ENCODE measurements at regions not wholly inside any gene's neighbourhood (a gene's known extent, or its start where the extent isn't known, plus 50 kb on each side); places are given as distances from the start of the nearest gene placed in this dataset.

- Histone ChIP-seq H3K79me1 (replicated peaks; ENCODE audit: low read length, poor library complexity, severe bottlenecking) (no peaks in the 10 kb centered on the region), H2AK5ac (ENCODE audit: low read length, severe bottlenecking) (no peak overlapping the region), H2AFZ (ENCODE audit: low read depth, low read length) (no peak overlapping the region), H3K27me3 (ENCODE audit: control insufficient read depth in 1 of 2, insufficient read depth in 1 of 2, low read length in 2 of 2) (no peaks in the 10 kb centered on the region), H4K91ac (ENCODE audit: low read length) (no peak overlapping the region), H3K4me2 (ENCODE audit: low read length, poor library complexity, severe bottlenecking) (no peak overlapping the region), H2BK5ac (ENCODE audit: low read depth, low read length, poor library complexity, severe bottlenecking) (no peak overlapping the region), H3K4ac (ENCODE audit: low read depth in 1 of 2, low read length in 2 of 2) (no peak overlapping the region), H3K27ac (ENCODE audit: low read length, poor library complexity, severe bottlenecking) (no peak overlapping the region), H3K23ac (ENCODE audit: low read length in 2 of 2) (no peak overlapping the region), H4K8ac (ENCODE audit: low read length) (no peak overlapping the region), H3K14ac (ENCODE audit: low read length in 2 of 2) (no peak overlapping the region), H3K9me3 (ENCODE audit: control insufficient read depth, low read length) (peaks cover 7% of the 10 kb centered on the region), H3K18ac (ENCODE audit: low read depth in 1 of 2, low read length in 2 of 2) (no peak overlapping the region), H3K9ac (ENCODE audit: low read length) (no peak overlapping the region), H3K36me3 (ENCODE audit: control insufficient read depth in 1 of 2, insufficient read depth in 2 of 2, low read depth in 1 of 2, low read length in 2 of 2) (no peaks in the 10 kb centered on the region), H2BK12ac (ENCODE audit: low read length in 2 of 2) (no peak overlapping the region), H2BK120ac (ENCODE audit: low read depth, low read length) (no peak overlapping the region), H2BK15ac (ENCODE audit: low read depth, poor library complexity, severe bottlenecking) (no peak overlapping the region), H3K4me1 (ENCODE audit: control insufficient read depth, insufficient read depth, low read depth, low read length) (no peaks in the 10 kb centered on the region), H3K4me3 (ENCODE audit: insufficient read depth in 1 of 2, low read depth in 1 of 2, low read length in 2 of 2) (no peak overlapping the region)
- WGBS, result 77% methylated on average over 6 of the region's 7 CpGs
- no peak for DNase-seq
Observed at GRCh38 chr16:22621586-22622155, 111.0 kb downstream of the NPIPB5 start.

GRCh38 chr16:22622703-22623102 lies 112.0 kb downstream of the NPIPB5 start:
- Histone ChIP-seq H3K4me2 (ENCODE audit: low read length, poor library complexity, severe bottlenecking) (no peak overlapping the region), H2BK15ac (ENCODE audit: low read depth, poor library complexity, severe bottlenecking) (no peak overlapping the region), H4K91ac (ENCODE audit: low read length) (no peak overlapping the region), H3K79me1 (replicated peaks; ENCODE audit: low read length, poor library complexity, severe bottlenecking) (no peaks in the 10 kb centered on the region), H2AFZ (ENCODE audit: low read depth, low read length) (no peak overlapping the region), H3K4ac (ENCODE audit: low read depth in 1 of 2, low read length in 2 of 2) (no peak overlapping the region), H3K14ac (ENCODE audit: low read length in 2 of 2) (no peak overlapping the region), H3K9me3 (ENCODE audit: control insufficient read depth, low read length) (peaks cover 7% of the 10 kb centered on the region), H3K36me3 (ENCODE audit: control insufficient read depth in 1 of 2, insufficient read depth in 2 of 2, low read depth in 1 of 2, low read length in 2 of 2) (no peaks in the 10 kb centered on the region), H3K23ac (ENCODE audit: low read length in 2 of 2) (no peak overlapping the region), H3K4me3 (ENCODE audit: insufficient read depth in 1 of 2, low read depth in 1 of 2, low read length in 2 of 2) (no peak overlapping the region), H3K4me1 (ENCODE audit: control insufficient read depth, insufficient read depth, low read depth, low read length) (no peaks in the 10 kb centered on the region), H3K18ac (ENCODE audit: low read depth in 1 of 2, low read length in 2 of 2) (no peak overlapping the region), H2BK120ac (ENCODE audit: low read depth, low read length) (no peak overlapping the region), H4K8ac (ENCODE audit: low read length) (no peak overlapping the region), H2BK12ac (ENCODE audit: low read length in 2 of 2) (no peak overlapping the region), H2BK5ac (ENCODE audit: low read depth, low read length, poor library complexity, severe bottlenecking) (no peak overlapping the region), H3K27ac (ENCODE audit: low read length, poor library complexity, severe bottlenecking) (no peak overlapping the region), H3K27me3 (ENCODE audit: control insufficient read depth in 1 of 2, insufficient read depth in 1 of 2, low read length in 2 of 2) (no peaks in the 10 kb centered on the region), H2AK5ac (ENCODE audit: low read length, severe bottlenecking) (no peak overlapping the region), H3K9ac (ENCODE audit: low read length) (no peak overlapping the region)
- DNase-seq, result no peak
- WGBS, result 77% methylated on average over 5 of the region's 5 CpGs

GRCh38 chr16:22623351-22623781 lies 112.7 kb downstream of the NPIPB5 start:
- Histone ChIP-seq H3K4ac (ENCODE audit: low read depth in 1 of 2, low read length in 2 of 2) (no peak overlapping the region), H2BK5ac (ENCODE audit: low read depth, low read length, poor library complexity, severe bottlenecking) (no peak overlapping the region), H3K4me2 (ENCODE audit: low read length, poor library complexity, severe bottlenecking) (no peak overlapping the region), H3K14ac (ENCODE audit: low read length in 2 of 2) (no peak overlapping the region), H2BK120ac (ENCODE audit: low read depth, low read length) (no peak overlapping the region), H2AFZ (ENCODE audit: low read depth, low read length) (no peak overlapping the region), H4K8ac (ENCODE audit: low read length) (no peak overlapping the region), H2BK12ac (ENCODE audit: low read length in 2 of 2) (no peak overlapping the region), H3K23ac (ENCODE audit: low read length in 2 of 2) (no peak overlapping the region), H4K91ac (ENCODE audit: low read length) (no peak overlapping the region), H3K18ac (ENCODE audit: low read depth in 1 of 2, low read length in 2 of 2) (no peak overlapping the region), H3K36me3 (ENCODE audit: control insufficient read depth in 1 of 2, insufficient read depth in 2 of 2, low read depth in 1 of 2, low read length in 2 of 2) (no peaks in the 10 kb centered on the region), H3K79me1 (replicated peaks; ENCODE audit: low read length, poor library complexity, severe bottlenecking) (no peaks in the 10 kb centered on the region), H3K4me1 (ENCODE audit: control insufficient read depth, insufficient read depth, low read depth, low read length) (no peaks in the 10 kb centered on the region), H3K27ac (ENCODE audit: low read length, poor library complexity, severe bottlenecking) (no peak overlapping the region), H3K9ac (ENCODE audit: low read length) (no peak overlapping the region), H2BK15ac (ENCODE audit: low read depth, poor library complexity, severe bottlenecking) (no peak overlapping the region), H3K9me3 (ENCODE audit: control insufficient read depth, low read length) (peaks cover 7% of the 10 kb centered on the region), H2AK5ac (ENCODE audit: low read length, severe bottlenecking) (no peak overlapping the region), H3K27me3 (ENCODE audit: control insufficient read depth in 1 of 2, insufficient read depth in 1 of 2, low read length in 2 of 2) (no peaks in the 10 kb centered on the region), H3K4me3 (ENCODE audit: insufficient read depth in 1 of 2, low read depth in 1 of 2, low read length in 2 of 2) (no peak overlapping the region)
- DNase-seq, result peak; percentile 75
- WGBS, result 44% methylated on average over 2 of the region's 2 CpGs

- Histone ChIP-seq H2AK5ac (ENCODE audit: low read length, severe bottlenecking) (no peak overlapping the region), H3K9ac (ENCODE audit: low read length) (no peak overlapping the region), H3K36me3 (ENCODE audit: control insufficient read depth in 1 of 2, insufficient read depth in 2 of 2, low read depth in 1 of 2, low read length in 2 of 2) (no peaks in the 10 kb centered on the region), H2BK120ac (ENCODE audit: low read depth, low read length) (no peak overlapping the region), H2BK5ac (ENCODE audit: low read depth, low read length, poor library complexity, severe bottlenecking) (no peak overlapping the region), H3K9me3 (ENCODE audit: control insufficient read depth, low read length) (peaks cover 7% of the 10 kb centered on the region), H3K23ac (ENCODE audit: low read length in 2 of 2) (peak overlapping the region in 1 of 2 experiments; percentile 53), H2AFZ (ENCODE audit: low read depth, low read length) (no peak overlapping the region), H3K79me1 (replicated peaks; ENCODE audit: low read length, poor library complexity, severe bottlenecking) (no peaks in the 10 kb centered on the region), H4K91ac (ENCODE audit: low read length) (no peak overlapping the region), H4K8ac (ENCODE audit: low read length) (no peak overlapping the region), H3K4me1 (ENCODE audit: control insufficient read depth, insufficient read depth, low read depth, low read length) (no peaks in the 10 kb centered on the region), H3K4me3 (ENCODE audit: insufficient read depth in 1 of 2, low read depth in 1 of 2, low read length in 2 of 2) (no peak overlapping the region), H3K27ac (ENCODE audit: low read length, poor library complexity, severe bottlenecking) (no peak overlapping the region), H3K18ac (ENCODE audit: low read depth in 1 of 2, low read length in 2 of 2) (no peak overlapping the region), H3K4ac (ENCODE audit: low read depth in 1 of 2, low read length in 2 of 2) (no peak overlapping the region), H3K27me3 (ENCODE audit: control insufficient read depth in 1 of 2, insufficient read depth in 1 of 2, low read length in 2 of 2) (no peaks in the 10 kb centered on the region), H3K14ac (ENCODE audit: low read length in 2 of 2) (no peak overlapping the region), H3K4me2 (ENCODE audit: low read length, poor library complexity, severe bottlenecking) (no peak overlapping the region), H2BK15ac (ENCODE audit: low read depth, poor library complexity, severe bottlenecking) (no peak overlapping the region), H2BK12ac (ENCODE audit: low read length in 2 of 2) (no peak overlapping the region)
- DNase-seq, result no peak
- WGBS, result 87% methylated on average over 18 of the region's 18 CpGs
Observed at GRCh38 chr16:22624038-22624799, 113.5 kb downstream of the NPIPB5 start.

All from mesenchymal stem cell (in vitro differentiated cells and primary cell).